ENCODE measurements at regions not wholly inside any gene's neighbourhood (a gene's known extent, or its start where the extent isn't known, plus 50 kb on each side); places are given as distances from the start of the nearest gene placed in this dataset.
"Not testable (repeated sequence)": the region's sequence is repeated elsewhere in the genome, so short reads cannot be mapped to it uniquely, and the experiment has no call there.

DNA sequence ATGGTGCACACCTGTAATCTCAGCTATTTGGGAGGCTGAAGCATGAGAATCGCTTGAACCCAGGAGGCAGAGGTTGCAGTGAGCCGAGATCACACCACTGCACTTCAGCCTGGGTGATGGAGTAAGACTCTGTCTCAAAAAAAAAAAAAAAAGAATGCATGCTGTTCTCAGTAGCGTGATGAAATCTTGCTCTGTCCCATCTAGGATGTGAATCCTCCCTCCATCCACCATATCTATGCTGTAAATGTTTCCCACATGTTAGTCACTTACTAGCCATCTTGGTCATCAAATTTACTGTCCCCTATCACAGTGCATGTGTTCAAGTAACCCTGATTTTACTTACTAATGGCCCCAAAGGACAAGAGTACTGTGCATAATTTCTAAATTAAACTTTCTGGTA, 315.4 kb upstream of the TBX18 start:
- Histone ChIP-seq H3K27me3 (ENCODE audit: insufficient read depth, low read length) (no peaks in the 10 kb centered on the region), H3K9ac (ENCODE audit: low read depth, low read length) (no peak overlapping the region), H3K36me3 (ENCODE audit: insufficient read depth, low read length) (no peaks in the 10 kb centered on the region), H3K4me3 (ENCODE audit: low read length) (no peak overlapping the region), H3K27ac (ENCODE audit: low read depth, low read length) (no peak overlapping the region), H3K4me1 (ENCODE audit: insufficient read depth, low read length) (peaks cover 10% of the 10 kb centered on the region; the same call in 1 of the 2 replicates), H3K9me3 (ENCODE audit: insufficient read depth, low read depth, low read length) (no peaks in the 10 kb centered on the region)
- 94% methylated on average over 3 of the region's 3 CpGs for WGBS

- H3K4me1 ChIP-seq (ENCODE audit: insufficient read depth, low read length) = peaks cover 10% of the 10 kb centered on the region; the same call in 1 of the 2 replicates
- WGBS = 85% methylated on average over 3 of the region's 3 CpGs
- no peak overlapping the region for H3K4me3 ChIP-seq (ENCODE audit: low read length)
- H3K9me3 ChIP-seq (ENCODE audit: insufficient read depth, low read depth, low read length) = no peaks in the 10 kb centered on the region
- no peak overlapping the region for H3K27ac ChIP-seq (ENCODE audit: low read depth, low read length)
- H3K9ac ChIP-seq (ENCODE audit: low read depth, low read length) = no peak overlapping the region
- no peaks in the 10 kb centered on the region for H3K36me3 ChIP-seq (ENCODE audit: insufficient read depth, low read length)
- H3K27me3 ChIP-seq (ENCODE audit: insufficient read depth, low read length) = no peaks in the 10 kb centered on the region
Measured at GRCh38 chr6:85078058-85078457, 313.7 kb upstream of the TBX18 start.

DNA sequence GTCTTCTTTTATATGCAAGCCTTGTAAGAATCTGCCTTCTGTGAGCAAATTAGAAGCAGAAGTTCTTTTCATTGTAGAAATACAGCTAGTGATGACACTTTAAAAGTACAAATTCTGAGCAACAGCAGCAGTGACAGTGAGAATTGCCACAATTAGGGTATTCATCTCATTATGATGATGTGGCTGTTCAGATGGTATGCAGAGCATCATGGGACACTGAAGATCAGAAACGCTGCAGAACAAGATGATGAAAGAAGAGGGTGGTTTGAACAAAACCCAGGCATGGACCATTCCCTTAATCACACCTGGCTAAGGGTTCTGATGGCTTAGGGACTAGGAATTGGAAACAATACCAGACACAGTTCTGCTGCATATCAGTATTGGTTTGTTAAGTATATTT, 312.7 kb upstream of the TBX18 start:
- Histone ChIP-seq H3K27ac (ENCODE audit: low read depth, low read length) (no peak overlapping the region), H3K27me3 (ENCODE audit: insufficient read depth, low read length) (no peaks in the 10 kb centered on the region), H3K9ac (ENCODE audit: low read depth, low read length) (no peak overlapping the region), H3K36me3 (ENCODE audit: insufficient read depth, low read length) (no peaks in the 10 kb centered on the region), H3K4me3 (ENCODE audit: low read length) (no peak overlapping the region), H3K4me1 (ENCODE audit: insufficient read depth, low read length) (peaks cover 10% of the 10 kb centered on the region; the same call in 1 of the 2 replicates), H3K9me3 (ENCODE audit: insufficient read depth, low read depth, low read length) (no peaks in the 10 kb centered on the region)
- 60% methylated on average over 1 of the region's 1 CpG for WGBS

DNA sequence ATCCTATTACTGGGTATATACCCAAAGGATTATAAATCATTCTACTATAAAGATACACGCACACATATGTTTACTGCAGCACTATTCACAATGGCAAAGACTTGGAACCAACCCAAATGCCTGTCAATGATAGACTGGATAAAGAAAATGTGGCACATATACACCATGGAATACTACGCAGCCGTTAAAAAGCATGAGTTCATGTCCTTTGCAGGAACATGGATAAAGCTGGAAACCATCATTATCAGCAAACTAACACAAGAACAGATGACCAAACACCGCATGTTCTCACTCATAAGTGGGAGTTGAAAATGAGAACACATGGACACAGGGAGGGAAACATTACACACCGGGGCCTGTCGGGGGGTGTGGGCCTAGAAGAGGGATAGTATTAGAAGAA, 307.4 kb upstream of the TBX18 start:
- 93% methylated on average over 6 of the region's 6 CpGs for WGBS
- not testable (repeated sequence) for H3K9me3 ChIP-seq (ENCODE audit: insufficient read depth, low read depth, low read length); H3K9ac ChIP-seq (ENCODE audit: low read depth, low read length); H3K27me3 ChIP-seq (ENCODE audit: insufficient read depth, low read length); H3K36me3 ChIP-seq (ENCODE audit: insufficient read depth, low read length); H3K4me3 ChIP-seq (ENCODE audit: low read length); H3K27ac ChIP-seq (ENCODE audit: low read depth, low read length); H3K4me1 ChIP-seq (ENCODE audit: insufficient read depth, low read length)

DNA sequence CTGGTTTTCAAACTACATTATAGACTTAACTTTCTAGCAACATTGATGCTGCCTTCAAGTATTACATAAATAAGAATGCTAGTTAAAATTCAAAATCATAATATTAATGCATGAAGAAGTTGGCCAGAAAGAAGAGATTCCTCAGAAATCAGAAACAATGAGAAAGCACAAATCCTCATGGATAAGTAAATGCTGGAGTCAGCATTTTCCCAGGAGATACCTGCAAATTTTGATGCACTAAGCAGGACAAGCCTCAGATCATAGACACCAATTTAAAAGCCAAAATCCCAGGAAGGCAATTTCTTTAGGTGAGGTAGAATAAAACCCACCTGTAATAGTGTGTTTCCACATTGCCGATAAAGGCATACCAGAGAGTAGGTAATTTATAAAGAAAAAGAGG, 305.2 kb upstream of the TBX18 start:
- Histone ChIP-seq H3K9ac (ENCODE audit: low read depth, low read length) (no peak overlapping the region), H3K4me3 (ENCODE audit: low read length) (no peak overlapping the region)
- WGBS = 97% methylated on average over 1 of the region's 1 CpG

DNA sequence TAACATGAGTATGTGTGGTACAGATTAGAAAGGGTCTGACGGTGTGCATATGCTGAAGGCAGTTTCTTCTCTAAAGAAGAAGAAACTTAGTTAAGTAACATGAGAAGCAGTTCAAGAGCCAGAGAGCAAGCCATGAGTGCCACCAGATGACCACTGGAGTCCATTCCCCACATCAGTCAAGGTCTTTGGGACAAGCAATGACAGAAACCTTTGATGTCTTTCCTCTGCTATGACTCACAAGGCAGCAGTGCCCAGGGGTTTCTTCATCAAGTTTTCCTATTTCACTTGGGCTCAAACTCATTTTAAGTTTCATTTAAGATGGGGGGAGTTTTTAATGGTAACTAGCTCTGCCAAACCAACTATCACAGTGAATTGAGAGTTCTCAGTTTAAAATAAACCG, 303.8 kb upstream of the TBX18 start:
- Histone ChIP-seq H3K4me3 (ENCODE audit: low read length) (no peak overlapping the region), H3K27me3 (ENCODE audit: insufficient read depth, low read length) (no peaks in the 10 kb centered on the region), H3K27ac (ENCODE audit: low read depth, low read length) (no peak overlapping the region), H3K36me3 (ENCODE audit: insufficient read depth, low read length) (no peaks in the 10 kb centered on the region), H3K9me3 (ENCODE audit: insufficient read depth, low read depth, low read length) (no peaks in the 10 kb centered on the region), H3K9ac (ENCODE audit: low read depth, low read length) (no peak overlapping the region), H3K4me1 (ENCODE audit: insufficient read depth, low read length) (no peaks in the 10 kb centered on the region)
- 96% methylated on average over 2 of the region's 2 CpGs for WGBS

More for the DNA sequence above, 305.2 kb upstream of the TBX18 start:
- Histone ChIP-seq H3K27ac (ENCODE audit: low read depth, low read length) (no peak overlapping the region), H3K36me3 (ENCODE audit: insufficient read depth, low read length) (no peaks in the 10 kb centered on the region), H3K4me1 (ENCODE audit: insufficient read depth, low read length) (no peaks in the 10 kb centered on the region), H3K9me3 (ENCODE audit: insufficient read depth, low read depth, low read length) (no peaks in the 10 kb centered on the region), H3K27me3 (ENCODE audit: insufficient read depth, low read length) (no peaks in the 10 kb centered on the region)

- 94% methylated on average over 3 of the region's 5 CpGs for WGBS
- Histone ChIP-seq H3K36me3 (ENCODE audit: insufficient read depth, low read length) (no peaks in the 10 kb centered on the region), H3K27ac (ENCODE audit: low read depth, low read length) (no peak overlapping the region), H3K27me3 (ENCODE audit: insufficient read depth, low read length) (no peaks in the 10 kb centered on the region), H3K9ac (ENCODE audit: low read depth, low read length) (no peak overlapping the region), H3K4me1 (ENCODE audit: insufficient read depth, low read length) (no peaks in the 10 kb centered on the region), H3K9me3 (ENCODE audit: insufficient read depth, low read depth, low read length) (no peaks in the 10 kb centered on the region), H3K4me3 (ENCODE audit: low read length) (no peak overlapping the region)
Measured at GRCh38 chr6:85066266-85066665, 301.9 kb upstream of the TBX18 start.

DNA sequence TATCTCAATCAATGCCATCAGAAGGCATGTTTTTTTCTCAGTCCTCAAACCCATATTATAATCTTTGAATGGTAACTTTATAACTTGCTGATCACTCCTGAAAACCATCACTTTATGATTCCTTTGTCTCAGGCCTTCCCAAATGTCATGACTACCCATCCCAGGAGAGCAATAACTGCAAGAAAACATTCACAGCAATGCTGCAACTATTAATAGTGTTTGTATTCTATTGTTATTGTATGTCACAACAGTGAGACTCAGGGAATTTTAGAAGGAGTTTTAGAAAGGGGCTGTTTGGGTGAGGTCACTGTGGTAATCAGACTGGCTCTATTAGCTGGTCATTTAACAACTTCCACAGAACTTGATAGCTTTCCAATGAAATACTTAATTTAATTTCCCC, 301.4 kb upstream of the TBX18 start:
- H3K4me3 ChIP-seq (ENCODE audit: low read length) = no peak overlapping the region
- H3K27ac ChIP-seq (ENCODE audit: low read depth, low read length) = no peak overlapping the region
- no peaks in the 10 kb centered on the region for H3K27me3 ChIP-seq (ENCODE audit: insufficient read depth, low read length)
- no peaks in the 10 kb centered on the region for H3K4me1 ChIP-seq (ENCODE audit: insufficient read depth, low read length)
- no peaks in the 10 kb centered on the region for H3K36me3 ChIP-seq (ENCODE audit: insufficient read depth, low read length)
- H3K9ac ChIP-seq (ENCODE audit: low read depth, low read length) = no peak overlapping the region
- H3K9me3 ChIP-seq (ENCODE audit: insufficient read depth, low read depth, low read length) = no peaks in the 10 kb centered on the region

DNA sequence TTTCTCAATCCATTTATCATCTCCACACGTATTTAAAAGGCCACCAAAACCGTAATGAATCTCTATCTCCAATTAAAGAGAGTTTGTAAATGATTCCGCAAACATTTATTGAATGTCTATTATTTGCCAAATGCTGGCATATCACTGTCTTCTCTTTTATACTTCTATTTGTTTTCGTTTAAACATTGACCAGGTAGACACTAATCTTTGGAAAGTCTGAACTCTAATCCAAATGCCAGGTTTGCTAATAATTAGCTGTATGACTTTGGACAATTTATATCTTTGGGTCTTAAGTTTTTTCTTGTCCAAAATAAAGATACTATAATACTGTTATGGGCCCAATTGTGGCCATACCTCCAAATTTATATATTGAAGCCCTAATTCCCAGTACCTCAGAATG, 299.2 kb upstream of the TBX18 start:
- H3K27me3 ChIP-seq (ENCODE audit: insufficient read depth, low read length) = no peaks in the 10 kb centered on the region
- H3K4me1 ChIP-seq (ENCODE audit: insufficient read depth, low read length) = no peaks in the 10 kb centered on the region
- H3K36me3 ChIP-seq (ENCODE audit: insufficient read depth, low read length) = no peaks in the 10 kb centered on the region
- H3K27ac ChIP-seq (ENCODE audit: low read depth, low read length) = no peak overlapping the region
- H3K9me3 ChIP-seq (ENCODE audit: insufficient read depth, low read depth, low read length) = no peaks in the 10 kb centered on the region
- H3K4me3 ChIP-seq (ENCODE audit: low read length) = no peak overlapping the region
- no peak overlapping the region for H3K9ac ChIP-seq (ENCODE audit: low read depth, low read length)
- 95% methylated on average over 4 of the region's 4 CpGs for WGBS

DNA sequence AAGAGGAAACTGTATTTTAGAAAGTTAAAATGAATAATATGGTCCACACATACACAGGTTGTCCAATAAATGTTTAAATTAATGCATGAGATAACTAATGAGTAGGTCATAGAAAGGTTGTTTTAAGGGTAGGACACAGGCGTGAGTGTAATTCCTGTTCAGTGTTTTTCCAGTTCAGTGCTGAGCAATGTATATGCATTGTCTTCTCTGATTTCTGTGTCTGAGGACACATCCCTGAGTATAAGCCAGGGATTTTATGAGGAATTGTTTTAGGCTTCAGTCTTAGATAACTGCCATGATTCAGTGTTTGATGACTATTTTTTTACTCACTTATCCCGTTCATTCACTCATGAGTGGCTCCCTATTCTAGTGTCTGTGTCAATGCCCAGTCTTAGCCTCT, 298.5 kb upstream of the TBX18 start:
- H3K9ac ChIP-seq (ENCODE audit: low read depth, low read length) = no peak overlapping the region
- no peaks in the 10 kb centered on the region for H3K27me3 ChIP-seq (ENCODE audit: insufficient read depth, low read length)
- H3K4me1 ChIP-seq (ENCODE audit: insufficient read depth, low read length) = no peaks in the 10 kb centered on the region
- H3K4me3 ChIP-seq (ENCODE audit: low read length) = no peak overlapping the region
- 77% methylated on average over 2 of the region's 2 CpGs for WGBS
- H3K9me3 ChIP-seq (ENCODE audit: insufficient read depth, low read depth, low read length) = no peaks in the 10 kb centered on the region
- H3K36me3 ChIP-seq (ENCODE audit: insufficient read depth, low read length) = no peaks in the 10 kb centered on the region
- H3K27ac ChIP-seq (ENCODE audit: low read depth, low read length) = no peak overlapping the region

DNA sequence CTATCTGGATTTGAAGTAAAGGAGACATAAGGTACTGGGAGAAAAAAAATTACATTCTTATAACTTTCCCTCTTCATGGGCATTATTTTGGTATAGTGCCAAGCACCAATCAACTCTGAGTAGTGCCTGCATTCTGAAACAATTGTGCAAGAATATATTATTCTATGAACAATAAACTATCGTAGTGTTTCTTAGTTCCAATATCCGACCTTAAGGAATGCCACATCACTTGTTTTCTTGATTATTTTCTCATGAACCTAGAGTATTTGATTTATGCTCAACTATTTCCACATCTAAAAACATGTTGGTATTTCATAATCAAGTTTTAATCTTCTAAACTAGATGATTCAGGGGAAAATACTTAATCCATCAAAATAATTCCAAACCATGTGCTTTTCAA, 294.4 kb upstream of the TBX18 start:
- H3K4me3 ChIP-seq (ENCODE audit: low read length) = no peak overlapping the region
- no CpG with 5 or more reads among the region's 2 CpGs for WGBS
- H3K27me3 ChIP-seq (ENCODE audit: insufficient read depth, low read length) = no peaks in the 10 kb centered on the region
- no peak overlapping the region for H3K27ac ChIP-seq (ENCODE audit: low read depth, low read length)
- H3K9me3 ChIP-seq (ENCODE audit: insufficient read depth, low read depth, low read length) = no peaks in the 10 kb centered on the region
- no peaks in the 10 kb centered on the region for H3K36me3 ChIP-seq (ENCODE audit: insufficient read depth, low read length)
- H3K9ac ChIP-seq (ENCODE audit: low read depth, low read length) = no peak overlapping the region
- H3K4me1 ChIP-seq (ENCODE audit: insufficient read depth, low read length) = no peaks in the 10 kb centered on the region

GRCh38 chr6:85050149-85050548, 285.8 kb upstream of the TBX18 start:
- H3K9ac ChIP-seq (ENCODE audit: low read depth, low read length) = no peak overlapping the region
- no peak overlapping the region for H3K4me3 ChIP-seq (ENCODE audit: low read length)
- H3K27ac ChIP-seq (ENCODE audit: low read depth, low read length) = no peak overlapping the region
- H3K9me3 ChIP-seq (ENCODE audit: insufficient read depth, low read depth, low read length) = no peaks in the 10 kb centered on the region
- no peaks in the 10 kb centered on the region for H3K4me1 ChIP-seq (ENCODE audit: insufficient read depth, low read length)
- H3K27me3 ChIP-seq (ENCODE audit: insufficient read depth, low read length) = no peaks in the 10 kb centered on the region
- H3K36me3 ChIP-seq (ENCODE audit: insufficient read depth, low read length) = no peaks in the 10 kb centered on the region

Measured in HUES64 (cell line).